DMS53 treated with DMSO at 0.1 percent for 48 hours (cell line): ENCODE measurements at regions not wholly inside any gene's neighbourhood (a gene's known extent, or its start where the extent isn't known, plus 50 kb on each side); places are given as distances from the start of the nearest gene placed in this dataset.
"Not testable (repeated sequence)": the region's sequence is repeated elsewhere in the genome, so short reads cannot be mapped to it uniquely, and the experiment has no call there.

Source experiments
- DNase-seq: peaks from one replicate; lab custom pipeline; 2025; ENCODE audit not compliant: unreplicated experiment; lab: John Stamatoyannopoulos, UW

DNA sequence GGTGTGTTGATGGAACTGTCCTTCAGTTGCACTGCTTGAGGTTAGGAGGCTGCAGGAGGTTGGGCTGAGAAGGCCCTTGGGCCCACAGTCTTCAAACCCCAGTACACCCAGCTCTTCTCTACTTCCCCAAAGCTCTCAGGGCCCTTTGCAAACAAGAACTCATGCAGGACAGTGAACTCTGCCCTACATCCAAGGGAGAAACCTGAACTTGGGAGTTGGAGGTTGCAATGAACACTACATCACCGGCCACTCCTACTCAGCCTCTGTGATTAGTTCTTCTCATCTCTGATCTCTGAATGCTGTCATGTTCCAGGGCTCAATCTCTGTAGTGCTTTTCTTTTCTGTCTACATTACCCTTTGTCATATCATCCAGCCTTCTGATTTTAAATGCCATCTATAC, 148.5 kb upstream of the PDE7B start:
- DNase-seq, result no peak

DNA sequence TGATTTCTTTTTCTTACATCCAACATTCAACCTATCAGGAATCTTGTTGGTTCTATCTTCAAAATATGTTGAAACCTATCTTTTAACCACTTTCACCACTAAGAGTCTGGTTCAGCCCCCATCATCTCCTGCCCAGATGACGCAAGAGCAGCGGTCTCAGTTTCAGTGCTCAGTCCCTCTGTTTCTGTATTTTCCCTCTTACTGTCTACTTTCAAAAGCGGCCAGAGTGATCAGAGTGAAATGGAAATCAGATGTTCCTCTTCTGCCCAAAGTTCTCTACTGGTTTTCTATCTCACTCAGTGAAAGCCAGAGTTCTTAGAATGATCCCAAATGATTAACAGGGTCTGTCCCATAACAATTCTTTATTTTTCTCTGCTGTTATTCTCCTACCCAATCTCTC, 147.9 kb upstream of the PDE7B start:
- no peak for DNase-seq

DNA sequence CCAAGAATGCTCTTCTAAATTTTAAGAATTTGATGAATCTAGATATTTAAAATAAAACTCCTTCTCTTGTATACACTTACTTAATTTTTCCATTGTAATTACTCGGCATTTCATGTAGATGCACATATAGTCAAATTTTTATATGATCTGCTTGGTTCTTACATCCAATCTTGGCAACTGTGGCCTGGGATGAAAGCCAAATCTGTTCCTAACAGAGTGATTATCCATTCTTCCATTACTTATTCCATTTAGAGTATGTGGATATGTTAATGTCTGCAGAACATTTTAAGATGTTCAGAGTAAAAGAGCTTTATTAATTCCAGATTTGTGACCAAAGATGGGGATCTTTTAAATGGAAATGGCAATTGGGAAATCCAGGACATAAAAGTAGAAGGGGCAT, 144.1 kb upstream of the PDE7B start:
- DNase-seq, result no peak

DNA sequence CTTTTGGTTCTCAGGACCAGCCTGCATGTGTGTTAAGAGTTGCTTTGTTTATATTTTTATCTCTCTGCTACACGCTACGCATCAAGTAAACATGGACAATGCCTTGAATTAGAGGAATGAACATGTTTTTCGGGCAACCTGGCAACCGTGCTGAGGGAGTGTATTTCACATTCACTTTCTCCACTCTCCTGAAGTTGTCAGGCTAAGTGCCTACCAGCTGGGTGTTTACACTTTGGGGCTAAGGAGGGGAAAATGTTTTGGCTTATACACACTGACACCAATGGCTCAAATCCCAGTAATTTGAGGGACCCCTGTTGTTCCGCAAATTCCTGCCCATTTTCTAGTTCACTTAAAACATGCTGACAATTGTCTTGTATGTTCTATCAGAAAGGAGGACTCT, 141.5 kb upstream of the PDE7B start:
- no peak for DNase-seq

DNA sequence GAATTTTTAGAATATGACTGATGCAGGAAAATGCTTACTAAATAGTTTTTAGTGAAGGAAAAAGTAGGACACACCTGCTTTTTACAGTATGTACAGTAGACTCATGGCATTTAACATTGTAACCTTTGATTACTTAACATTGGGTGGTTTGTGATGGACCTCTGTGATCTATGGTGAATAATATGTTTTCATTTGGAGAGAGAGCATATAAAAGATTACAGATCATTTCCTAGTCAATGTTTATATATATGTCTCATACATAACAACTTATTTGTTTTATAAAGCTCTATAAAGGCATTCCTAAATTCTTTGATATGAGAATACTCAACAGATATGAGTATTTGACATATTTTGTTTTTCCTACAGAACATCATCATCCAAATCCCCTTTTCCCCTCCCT, 129.3 kb upstream of the PDE7B start:
- no peak for DNase-seq

DNA sequence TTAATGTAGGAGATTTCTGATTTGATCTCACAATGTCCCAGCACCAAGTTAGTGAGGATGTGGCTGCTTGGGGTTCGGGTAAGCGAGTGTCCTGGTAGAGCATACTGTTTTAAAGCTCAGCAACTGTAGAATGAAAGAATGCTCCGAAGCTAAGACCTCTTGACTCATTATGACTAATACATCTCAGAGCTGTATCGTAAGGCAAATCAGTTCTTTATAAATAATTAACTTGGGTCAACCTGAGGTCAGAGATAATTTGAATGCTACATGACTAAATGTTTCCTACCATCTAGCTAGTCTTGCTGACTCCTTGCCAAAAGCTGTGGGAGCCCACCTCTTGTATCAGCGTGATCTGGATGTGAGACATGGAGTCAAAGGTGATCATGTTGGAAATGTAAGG, 128.8 kb upstream of the PDE7B start:
- DNase-seq, result peak; percentile 35

DNA sequence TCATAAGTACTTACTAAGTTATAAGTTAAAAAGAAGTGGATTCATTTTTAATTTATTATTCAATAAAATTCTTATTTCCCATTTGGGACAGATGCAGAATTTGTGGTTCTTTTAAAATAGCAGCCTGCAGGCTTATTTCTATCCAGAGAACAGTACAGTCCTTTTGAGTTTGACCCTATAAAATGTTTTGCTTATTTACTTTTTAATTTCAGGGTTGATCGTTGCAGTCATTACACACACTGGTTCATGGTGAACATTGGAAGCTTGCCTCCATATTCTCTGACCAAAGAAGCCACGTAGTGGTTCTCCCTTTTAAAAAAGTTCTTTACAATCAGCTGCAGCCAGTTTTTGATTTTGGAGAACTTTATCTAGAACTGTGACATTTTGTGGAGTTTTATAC, 122.9 kb upstream of the PDE7B start:
- no peak for DNase-seq

DNA sequence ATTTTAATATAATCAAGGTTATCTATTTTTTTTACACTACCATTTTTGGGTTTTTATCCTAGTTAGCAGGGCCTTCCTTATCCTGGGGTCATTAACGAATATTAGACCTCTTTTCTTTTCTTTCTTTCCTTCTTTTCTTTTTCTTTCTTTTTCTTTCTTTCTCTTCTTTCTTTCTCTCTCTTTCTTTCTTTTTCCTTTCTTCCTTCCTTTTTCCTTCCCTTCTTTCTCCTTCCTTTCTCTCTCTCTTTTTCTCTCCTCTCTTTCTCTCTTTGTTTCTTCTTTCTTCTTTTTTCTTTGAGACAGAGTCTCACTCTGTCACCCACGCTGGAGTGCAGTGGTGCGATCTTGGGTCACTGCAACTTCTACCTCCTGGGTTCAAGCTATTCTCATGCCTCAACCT, 120.4 kb upstream of the PDE7B start:
- DNase-seq, result no peak

DNA sequence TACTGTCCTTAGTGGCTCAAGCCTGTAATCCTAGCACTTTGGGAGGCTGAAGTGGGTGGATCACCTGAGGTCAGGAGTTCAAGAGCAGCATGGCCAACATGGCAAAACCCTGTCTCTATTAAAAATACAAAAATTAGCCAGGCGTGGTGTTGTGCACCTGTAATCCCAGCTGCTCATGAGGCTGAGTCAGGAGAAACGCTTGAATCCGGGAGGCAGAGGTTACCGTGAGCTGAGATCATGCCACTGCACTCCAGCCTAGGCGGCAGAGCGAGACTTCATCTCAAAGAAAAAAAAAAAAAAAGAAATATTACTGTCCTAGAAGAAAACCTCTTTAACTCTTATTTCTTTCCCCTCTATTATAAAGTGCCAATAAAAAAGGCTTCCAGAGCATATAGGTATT, 115.2 kb upstream of the PDE7B start:
- not testable (repeated sequence) for DNase-seq

DNA sequence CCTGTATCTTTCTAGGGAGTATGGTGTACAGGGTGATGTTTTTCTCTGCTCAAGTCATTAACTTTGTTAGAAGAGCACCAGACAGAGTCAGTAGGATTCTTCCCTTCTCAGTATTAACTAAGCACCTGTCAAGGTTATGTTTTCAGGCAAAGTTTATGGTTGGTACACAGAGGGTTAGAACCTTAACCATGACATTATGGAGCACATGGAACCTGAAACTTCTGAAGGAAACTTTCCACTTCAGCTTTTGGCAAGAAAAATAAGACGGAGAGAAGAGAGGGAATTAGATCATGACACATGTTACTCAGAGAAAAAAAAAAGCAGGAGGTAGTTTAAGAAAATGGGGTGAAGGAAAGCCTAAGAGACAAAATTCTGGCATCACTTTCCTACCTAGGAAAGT, 112.9 kb upstream of the PDE7B start:
- no peak for DNase-seq

DNA sequence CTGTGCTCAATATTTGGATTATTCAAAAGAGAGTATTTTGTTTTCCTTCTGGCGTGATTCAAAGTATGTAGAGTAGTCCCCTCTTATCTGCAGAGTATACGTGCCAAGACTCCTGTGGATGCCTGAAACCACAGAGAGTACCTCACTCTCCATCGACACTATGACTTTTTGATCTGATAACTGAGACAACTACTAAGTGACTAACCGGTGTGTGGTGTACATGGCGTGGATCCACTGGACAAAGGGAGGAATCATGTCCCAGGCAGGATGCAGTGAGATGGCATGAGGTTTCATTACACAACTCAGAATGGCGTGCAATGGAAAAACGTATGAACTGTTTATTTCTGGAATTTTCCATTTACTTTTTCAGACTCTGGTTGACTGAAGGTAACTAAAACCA, 112.2 kb upstream of the PDE7B start:
- DNase-seq, result no peak

DNA sequence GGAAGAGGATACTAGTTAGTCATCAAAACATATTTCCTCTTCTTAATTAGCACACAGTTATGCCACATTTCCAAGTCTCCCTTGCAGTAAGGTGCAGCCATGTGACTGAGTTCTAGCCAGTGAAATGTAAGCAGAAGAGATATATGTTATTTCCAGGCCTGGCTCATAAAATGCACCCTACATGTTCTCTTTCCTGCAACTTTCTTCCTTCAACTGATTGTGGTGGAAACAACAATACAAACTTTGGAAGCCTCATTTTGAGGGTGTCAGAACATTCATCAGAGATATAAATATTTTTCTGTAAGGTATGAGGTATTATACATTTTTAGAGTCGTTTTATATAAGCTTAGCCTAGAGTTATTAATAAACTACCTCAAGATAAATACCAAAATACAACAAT, 110.9 kb upstream of the PDE7B start:
- DNase-seq, result no peak

DNA sequence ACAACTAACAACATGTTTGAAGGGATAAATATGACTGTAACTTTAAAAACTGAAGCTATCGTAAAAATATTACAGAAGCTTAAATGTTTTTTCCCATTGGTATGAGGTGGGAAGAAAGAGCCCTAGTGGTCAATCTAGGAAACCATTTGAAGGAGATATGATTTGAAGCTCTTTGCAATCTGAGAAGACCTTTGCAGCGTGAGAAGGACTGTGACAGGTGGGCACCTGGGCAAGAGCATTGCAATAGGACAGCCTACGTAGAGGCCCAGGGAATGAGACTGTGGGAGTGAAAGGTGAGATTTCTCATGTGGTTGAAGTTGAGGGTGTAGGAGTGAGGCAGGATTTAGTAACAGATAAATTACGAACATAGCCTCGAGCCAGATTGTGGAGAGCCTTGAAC, 108.0 kb upstream of the PDE7B start:
- no peak for DNase-seq

DNA sequence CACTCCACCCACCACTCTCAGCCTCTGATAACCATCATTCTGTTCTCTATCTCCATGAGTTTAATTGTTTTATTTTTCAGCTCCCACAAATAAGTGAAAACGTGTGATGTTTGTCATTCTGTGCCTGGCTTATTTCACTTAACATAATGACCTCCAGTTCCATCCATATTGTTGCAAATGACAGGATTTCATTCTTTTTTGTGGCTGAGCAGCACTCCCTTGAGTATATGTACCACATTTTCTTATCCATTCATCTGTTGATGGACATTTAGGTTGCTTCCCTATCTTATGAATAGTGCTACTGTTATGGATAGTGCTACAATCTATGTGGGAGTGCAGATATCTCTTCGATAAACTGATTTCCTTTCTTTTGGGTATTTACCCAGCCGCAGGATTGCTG, 103.3 kb upstream of the PDE7B start:
- DNase-seq, result no peak

DNA sequence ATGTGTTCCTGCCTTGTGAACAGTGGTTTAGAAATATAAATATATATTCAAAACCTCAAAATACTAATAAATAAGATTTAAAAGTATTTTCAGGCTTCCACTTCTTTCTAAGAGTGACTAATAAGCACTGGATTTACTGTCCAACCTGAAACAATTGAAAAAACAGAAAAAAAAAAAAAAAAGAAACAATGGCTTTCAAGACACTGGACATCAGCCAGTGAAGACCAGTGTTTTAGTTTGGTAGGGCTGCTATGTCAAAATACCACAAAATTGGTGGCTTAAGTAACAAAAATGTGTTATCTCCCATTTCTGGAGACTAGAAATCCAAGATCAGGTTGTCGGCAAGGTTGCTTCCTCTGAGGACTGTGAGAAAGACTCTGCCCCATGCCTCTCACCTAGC, 101.4 kb upstream of the PDE7B start:
- no peak for DNase-seq

DNA sequence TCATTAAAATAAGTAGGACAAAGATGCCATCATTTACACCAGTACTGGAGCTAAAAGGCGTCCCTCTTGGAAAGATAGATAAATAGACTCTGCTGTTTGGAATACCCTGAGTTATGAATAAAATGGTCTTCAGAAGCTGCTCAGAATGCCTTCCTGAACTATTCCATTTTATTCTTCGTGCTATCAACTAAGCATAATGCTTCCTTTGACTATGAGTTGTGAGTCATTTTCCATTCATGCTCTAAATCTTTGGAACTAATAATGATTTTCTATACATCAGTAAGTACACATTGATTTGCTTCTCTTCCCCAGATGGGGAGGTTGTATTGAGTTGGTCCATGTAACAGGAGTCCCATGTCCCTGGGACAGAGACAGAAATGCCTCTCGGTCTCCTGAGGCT, 98.3 kb upstream of the PDE7B start:
- DNase-seq, result no peak

DNA sequence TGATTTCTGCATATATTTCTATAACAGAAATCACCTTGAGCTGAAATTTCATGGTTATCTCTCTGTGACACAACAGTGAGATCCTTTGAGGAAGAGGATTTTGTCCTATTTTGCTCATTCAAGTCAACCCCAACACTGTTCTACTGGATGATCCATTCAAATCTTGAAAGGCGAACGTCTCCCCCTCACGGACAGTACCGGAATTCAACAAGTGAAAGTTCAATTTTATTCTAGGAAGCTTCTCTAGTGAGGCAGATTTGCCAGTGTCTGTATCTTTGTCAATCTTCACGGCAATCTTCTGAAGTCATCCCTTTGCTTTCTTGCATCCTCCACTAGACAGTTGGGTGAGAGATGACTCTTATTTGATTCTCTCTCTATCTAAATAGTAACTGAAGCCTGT, 91.7 kb upstream of the PDE7B start:
- peak; percentile 39 for DNase-seq

DNA sequence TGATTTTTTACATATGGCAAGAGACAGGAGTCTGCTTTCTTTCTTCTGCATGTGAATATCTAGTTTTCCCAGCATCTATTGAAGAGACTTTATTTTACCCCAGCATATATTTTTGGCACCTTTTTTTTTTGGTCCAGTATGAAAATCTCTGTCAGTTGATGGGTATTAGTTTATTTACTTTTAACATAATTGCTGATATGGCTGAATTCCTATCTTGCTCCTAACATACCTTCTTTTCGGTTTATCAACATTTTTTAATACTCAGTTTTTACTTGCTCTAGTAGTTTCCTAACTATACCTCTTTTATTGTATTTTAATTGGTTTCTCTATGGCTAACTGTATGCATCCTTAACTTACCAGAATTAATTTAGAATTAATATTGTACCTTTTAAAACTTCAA, 77.5 kb upstream of the PDE7B start:
- DNase-seq, result no peak

DNA sequence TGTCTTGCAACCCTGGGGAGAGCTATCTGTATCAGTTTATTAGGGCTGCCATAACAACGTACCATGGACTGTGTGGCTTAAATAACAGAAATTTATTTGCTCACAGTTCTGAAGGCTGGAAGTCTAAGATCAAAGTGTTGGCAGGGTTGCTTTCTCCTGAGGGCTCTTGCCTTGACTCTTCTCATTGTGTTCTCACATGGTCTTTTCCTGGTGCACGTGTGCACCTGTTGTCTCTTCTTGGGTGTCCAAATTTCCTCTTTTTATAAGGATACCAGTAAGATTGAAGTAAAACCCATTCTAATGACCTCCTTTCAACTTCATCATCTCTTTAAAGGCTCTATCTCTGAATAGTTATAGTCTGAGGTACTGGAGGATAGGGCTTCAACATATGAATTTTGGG, 72.3 kb upstream of the PDE7B start:
- DNase-seq, result no peak

DNA sequence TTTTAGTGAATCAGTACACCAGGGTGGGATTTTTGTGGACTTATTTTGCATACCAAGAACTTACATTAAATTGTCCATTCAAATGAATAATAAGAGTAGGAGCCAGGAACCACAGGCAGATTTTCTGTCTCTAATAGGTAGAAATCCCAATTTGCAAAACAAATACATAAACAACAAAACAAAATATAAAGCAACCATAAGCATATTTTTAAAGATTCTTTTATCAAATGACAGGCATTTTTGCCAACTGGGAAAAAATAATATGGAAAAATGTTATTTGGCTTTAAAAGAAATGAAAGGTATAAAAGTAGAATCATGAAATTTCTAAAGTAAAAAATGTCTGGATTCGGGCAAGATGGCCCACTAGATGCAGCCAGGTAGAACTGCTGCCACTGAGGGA, 71.2 kb upstream of the PDE7B start:
- DNase-seq, result no peak

DNA sequence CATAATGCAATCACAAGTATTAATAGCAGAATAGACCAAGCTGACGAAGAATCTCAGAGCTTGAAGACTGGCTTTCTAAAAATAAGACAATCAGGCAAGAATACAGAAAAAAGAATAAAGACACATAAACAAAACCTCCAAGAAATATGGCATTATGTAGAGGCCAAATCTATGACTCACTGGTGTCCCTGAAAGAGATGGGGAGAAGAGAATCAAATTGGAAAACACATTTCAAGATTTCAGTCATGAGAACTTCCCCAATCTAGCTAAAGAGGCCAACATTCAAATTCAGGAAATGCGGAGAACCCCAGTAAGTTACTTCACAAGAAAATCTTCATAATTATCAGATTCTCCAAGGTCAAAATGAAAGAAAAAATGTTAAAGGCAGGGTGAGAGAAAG, 69.0 kb upstream of the PDE7B start:
- no peak for DNase-seq

DNA sequence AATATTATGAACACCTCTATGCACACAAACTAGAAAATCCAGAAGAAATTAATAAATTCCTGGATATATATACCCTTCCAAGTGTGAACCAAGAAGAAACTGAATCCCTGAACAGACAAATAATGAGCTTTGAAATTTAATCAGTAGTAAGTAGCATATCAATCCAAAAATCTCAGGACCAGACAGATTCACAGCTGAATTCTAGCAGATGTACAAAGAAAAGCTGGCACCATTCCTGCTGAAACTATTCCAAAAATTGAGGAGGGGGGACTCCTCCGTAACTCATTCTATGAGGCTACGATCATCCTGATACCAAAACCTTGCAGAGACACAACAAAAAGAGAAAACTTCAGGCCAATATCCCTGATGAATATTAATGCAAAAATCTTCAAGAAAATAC, 67.0 kb upstream of the PDE7B start:
- DNase-seq, result no peak

DNA sequence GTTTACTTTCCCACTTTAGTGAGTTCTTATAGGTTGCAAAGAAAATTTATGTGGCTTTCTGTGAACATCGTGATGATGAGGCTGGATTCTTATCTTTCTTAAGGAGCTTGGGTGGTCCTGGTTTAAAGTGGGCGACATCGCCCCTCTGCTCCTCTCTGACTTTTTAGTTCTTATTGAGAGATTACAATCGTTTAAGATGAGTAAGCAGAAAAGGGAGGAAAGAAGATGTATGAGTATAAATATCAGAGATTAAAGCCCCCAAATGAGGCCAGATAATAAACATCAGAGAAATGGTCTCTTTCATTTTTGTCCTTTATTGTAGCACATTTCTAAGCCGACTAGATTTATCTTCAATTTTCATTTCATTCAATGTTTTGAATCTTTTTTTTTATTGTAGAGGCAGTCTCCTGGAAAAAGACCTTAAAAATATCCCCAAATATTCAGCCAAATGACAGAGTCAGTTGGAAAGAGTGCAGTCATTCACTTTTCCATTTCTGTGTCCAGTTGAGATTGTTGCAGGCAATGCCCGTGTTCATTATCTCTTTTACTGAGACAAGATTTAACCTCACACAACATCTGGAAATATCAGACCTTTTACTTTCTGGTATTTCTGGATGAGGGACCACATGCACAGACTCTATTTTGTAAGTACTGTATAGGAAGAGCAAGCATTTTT, 62.0 kb upstream of the PDE7B start:
- no peak for DNase-seq

DNA sequence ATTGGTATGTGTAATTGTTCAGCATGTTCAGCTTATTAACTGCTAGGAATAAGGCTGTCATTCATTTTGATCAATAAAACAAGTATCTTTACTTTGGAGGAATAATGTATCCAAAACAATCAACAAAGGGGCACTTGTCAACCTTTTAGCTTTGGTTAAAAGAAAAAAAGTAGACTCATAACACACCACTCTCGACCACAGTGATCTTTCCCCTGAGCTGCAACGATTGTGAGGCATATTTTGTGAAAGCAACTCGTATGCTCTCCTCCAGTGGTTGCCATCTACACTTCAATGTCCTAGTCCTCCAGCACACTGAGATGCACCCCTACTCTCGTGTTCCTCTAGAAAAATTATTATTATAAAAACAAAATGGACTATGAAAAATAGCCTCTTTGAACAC, 60.1 kb upstream of the PDE7B start:
- DNase-seq, result no peak
